WTC11 (cell line): ENCODE measurements at regions not wholly inside any gene's neighbourhood (a gene's known extent, or its start where the extent isn't known, plus 50 kb on each side); places are given as distances from the start of the nearest gene placed in this dataset.
"Not testable (repeated sequence)": the region's sequence is repeated elsewhere in the genome, so short reads cannot be mapped to it uniquely, and the experiment has no call there.

Experiments
- ATAC-seq: fragments of 200-7000 bp; cut with Tn5 transposase; 2 replicates; pipeline ENCODE4 v1.10.0; 2021; ENCODE audit warnings: mild to moderate bottlenecking, moderate library complexity
- CTCF ChIA-PET: fragments of 300-600 bp; sonication (Branson Sonifier 250); formaldehyde crosslinking; loops from one replicate; lab custom pipeline; 2021; ENCODE audit warnings: antibody characterized with exemption; lab: Charles Lee
- POLR2A ChIA-PET: fragments of 350-600 bp; sonication (Branson Sonifier 250); formaldehyde crosslinking; loops from one replicate; lab custom pipeline; 2021; ENCODE audit warnings: antibody characterized with exemption; lab: Charles Lee
- DNase-seq: peaks from one replicate; pipeline ENCODE4 v3.0.0; 2021; ENCODE audit warnings: low spot score
- H3K27ac Mint-ChIP-seq: 2 replicates; pipeline ENCODE4 v1.8.0; 2021; ENCODE audit warnings: mixed read lengths
- H3K27me3 Mint-ChIP-seq: 2 replicates; pipeline ENCODE4 v1.8.0; 2021; ENCODE audit warnings: low read depth, mild to moderate bottlenecking, moderate library complexity, mixed read lengths
- H3K36me3 Mint-ChIP-seq: 2 replicates; pipeline ENCODE4 v1.8.0; 2021; ENCODE audit warnings: mixed read lengths
- H3K4me1 Mint-ChIP-seq: 2 replicates; pipeline ENCODE4 v1.8.0; 2022; ENCODE audit warnings: mixed read lengths
- H3K4me3 Mint-ChIP-seq: 2 replicates; pipeline ENCODE4 v1.8.0; 2021; ENCODE audit warnings: mild to moderate bottlenecking, moderate library complexity, mixed read lengths
- H3K9me3 Mint-ChIP-seq: 2 replicates; pipeline ENCODE4 v1.8.0; 2021; ENCODE audit warnings: mixed read lengths
- CREB1 ChIP-seq: sonication (generic); formaldehyde crosslinking; IDR thresholded peaks from 2 replicates; pipeline ENCODE4 v1.8.0; 2023; ENCODE audit warnings: mild to moderate bottlenecking, missing genetic modification reagents
- ETV6 ChIP-seq: sonication (generic); formaldehyde crosslinking; IDR thresholded peaks from 2 replicates; pipeline ENCODE4 v1.8.1; 2022; ENCODE audit warnings: mild to moderate bottlenecking, missing genetic modification reagents
- FOXP1 ChIP-seq: sonication (generic); formaldehyde crosslinking; IDR thresholded peaks from 2 replicates; pipeline ENCODE4 v1.8.0; 2022; ENCODE audit warnings: missing genetic modification reagents, mild to moderate bottlenecking, moderate library complexity, borderline replicate concordance
- GABPB1 ChIP-seq: sonication (generic); formaldehyde crosslinking; IDR thresholded peaks from 2 replicates; pipeline ENCODE4 v1.8.1; 2023; ENCODE audit warnings: mild to moderate bottlenecking, missing genetic modification reagents
- GRHL2 ChIP-seq: fragments of 250-450 bp; sonication (Bioruptor Pico); IDR thresholded peaks from 2 replicates; pipeline ENCODE4 v1.8.0; 2022; ENCODE audit warnings: mild to moderate bottlenecking, moderate library complexity; ENCODE audit not compliant: insufficient replicate concordance, severe bottlenecking
- HMGXB4 ChIP-seq: sonication (generic); formaldehyde crosslinking; IDR thresholded peaks from 2 replicates; pipeline ENCODE4 v1.8.1; 2023; ENCODE audit warnings: mild to moderate bottlenecking, moderate library complexity, missing genetic modification reagents
- KAT7 ChIP-seq: sonication (generic); formaldehyde crosslinking; IDR thresholded peaks from 2 replicates; pipeline ENCODE4 v1.8.1; 2023; ENCODE audit warnings: missing genetic modification reagents, mild to moderate bottlenecking, borderline replicate concordance
- MXD4 ChIP-seq: fragments of 250-450 bp; sonication (Bioruptor Pico); IDR thresholded peaks from 2 replicates; pipeline ENCODE4 v1.8.0; 2021; ENCODE audit warnings: mild to moderate bottlenecking, moderate library complexity, borderline replicate concordance
- NFE2L1 ChIP-seq: sonication (generic); formaldehyde crosslinking; IDR thresholded peaks from 2 replicates; pipeline ENCODE4 v1.8.1; 2023; ENCODE audit warnings: missing genetic modification reagents
- NR1H2 ChIP-seq: sonication (generic); formaldehyde crosslinking; IDR thresholded peaks from 2 replicates; pipeline ENCODE4 v1.9.0; 2021; ENCODE audit warnings: mild to moderate bottlenecking, moderate library complexity, missing genetic modification reagents
- NR2C2 ChIP-seq: sonication (generic); formaldehyde crosslinking; IDR thresholded peaks from 2 replicates; pipeline ENCODE4 v1.8.0; 2022; ENCODE audit warnings: mild to moderate bottlenecking, missing genetic modification reagents
- PRDM15 ChIP-seq: sonication (generic); formaldehyde crosslinking; IDR thresholded peaks from 2 replicates; pipeline ENCODE4 v1.8.0; 2022; ENCODE audit warnings: missing genetic modification reagents
- SMAD3 ChIP-seq: sonication (generic); formaldehyde crosslinking; IDR thresholded peaks from 2 replicates; pipeline ENCODE4 v1.8.0; 2022; ENCODE audit warnings: missing genetic modification reagents, mild to moderate bottlenecking, borderline replicate concordance
- ZMAT4 ChIP-seq: fragments of 250-450 bp; sonication (Bioruptor Pico); IDR thresholded peaks from 2 replicates; pipeline ENCODE4 v1.9.0; 2021; ENCODE audit warnings: mild to moderate bottlenecking
- ZNF121 ChIP-seq: sonication (generic); formaldehyde crosslinking; IDR thresholded peaks from 2 replicates; pipeline ENCODE4 v1.8.0; 2023; ENCODE audit warnings: missing genetic modification reagents
- ZNF317 ChIP-seq: sonication (generic); formaldehyde crosslinking; IDR thresholded peaks from 2 replicates; pipeline ENCODE4 v1.8.1; 2023; ENCODE audit warnings: low read depth, mild to moderate bottlenecking, moderate library complexity, missing genetic modification reagents, borderline replicate concordance
- ZNF416 ChIP-seq: fragments of 250-450 bp; sonication (Bioruptor Pico); IDR thresholded peaks from 2 replicates; pipeline ENCODE4 v1.9.0; 2021; ENCODE audit warnings: mild to moderate bottlenecking, inconsistent platforms
- TF ChIP-seq, protein P1 (sequence below): sonication (generic); formaldehyde crosslinking; IDR thresholded peaks from 2 replicates; pipeline ENCODE4 v1.8.0; 2023; ENCODE audit warnings: missing genetic modification reagents, mild to moderate bottlenecking, borderline replicate concordance
- TF ChIP-seq, protein P2 (sequence below): sonication (generic); formaldehyde crosslinking; IDR thresholded peaks from 2 replicates; pipeline ENCODE4 v1.8.0; 2023; ENCODE audit warnings: mild to moderate bottlenecking, missing genetic modification reagents

- peaks cover 5% of the 10 kb centered on the region for H3K9me3 Mint-ChIP-seq
- POLR2A ChIA-PET: no interaction called here
- no peak for ATAC-seq
- H3K27ac Mint-ChIP-seq: no peak overlapping the region
- H3K4me3 Mint-ChIP-seq: no peak overlapping the region
- H3K4me1 Mint-ChIP-seq: peaks cover 5% of the 10 kb centered on the region
- CTCF ChIA-PET: interaction anchor here (1.0 kb wide), 1 partner anchor 51 kb away, joined by 5 read pairs; no protein-coding TSS in a partner anchor
- no peak for DNase-seq
- H3K27me3 Mint-ChIP-seq: peaks cover 19% of the 10 kb centered on the region
- no peaks in the 10 kb centered on the region for H3K36me3 Mint-ChIP-seq
- no peak for TF ChIP-seq SMAD3 (CRISPR knock-in tag)
- TF ChIP-seq ZNF416 (CRISPR knock-in tag): no peak
- no peak for TF ChIP-seq NR2C2
- no peak for TF ChIP-seq PRDM15
- TF ChIP-seq ETV6 (CRISPR knock-in tag): no peak
- TF ChIP-seq ZMAT4: no peak
- TF ChIP-seq CREB1: no peak
- TF ChIP-seq NR1H2 (CRISPR knock-in tag): no peak
These were observed 272.8 kb downstream of the OLFM4 start for GRCh38 chr13:53301449-53301848.

- H3K36me3 Mint-ChIP-seq, H3K27ac Mint-ChIP-seq, H3K9me3 Mint-ChIP-seq, POLR2A ChIA-PET, H3K4me3 Mint-ChIP-seq, DNase-seq, CTCF ChIA-PET: not testable (repeated sequence)
- peak; percentile 44; the same call in 1 of the 2 replicates for ATAC-seq
- H3K27me3 Mint-ChIP-seq: peaks cover 51% of the 10 kb centered on the region
- peaks cover 12% of the 10 kb centered on the region for H3K4me1 Mint-ChIP-seq
These were observed 276.8 kb downstream of the OLFM4 start for GRCh38 chr13:53305419-53305818.

DNA sequence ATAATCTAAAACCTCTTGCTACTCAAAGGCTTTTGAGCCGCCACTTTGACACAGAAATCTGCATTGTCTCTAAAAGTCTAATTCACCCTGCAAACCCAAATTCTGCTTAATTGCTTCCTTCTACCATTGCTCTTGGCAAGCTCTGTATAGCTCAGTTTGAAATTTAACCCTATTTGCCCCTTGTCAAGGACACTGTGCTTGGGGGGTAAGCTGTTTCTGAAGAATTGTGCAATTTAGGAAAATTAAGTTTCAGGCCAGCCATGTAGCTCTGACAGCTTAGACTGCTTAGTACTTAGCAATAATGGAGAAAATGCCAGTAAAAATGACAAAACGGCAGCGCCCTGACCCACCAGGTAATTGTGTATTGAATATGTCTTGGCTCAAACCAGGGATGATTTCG is 282.2 kb downstream of the OLFM4 start:
- ChIA-PET CTCF (interaction anchor here (1.2 to 2.3 kb wide), 4 partner anchors 16 to 95 kb away, joined by 4 to 10 read pairs (median 7); no protein-coding TSS in a partner anchor), POLR2A (no interaction called here)
- no peaks in the 10 kb centered on the region; the same call in 1 of the 2 replicates for H3K9me3 Mint-ChIP-seq
- peaks cover 26% of the 10 kb centered on the region for H3K4me1 Mint-ChIP-seq
- ATAC-seq (no peak), DNase-seq (no peak)
- H3K27me3 Mint-ChIP-seq: peaks cover 76% of the 10 kb centered on the region
- no peak overlapping the region for H3K27ac Mint-ChIP-seq
- H3K4me3 Mint-ChIP-seq: no peak overlapping the region
- no peaks in the 10 kb centered on the region for H3K36me3 Mint-ChIP-seq
- TF ChIP-seq ZNF317 (CRISPR knock-in tag) (no peak), GABPB1 (no peak), ZNF121 (CRISPR knock-in tag) (no peak), NFE2L1 (no peak), GRHL2 (CRISPR knock-in tag) (no peak), MXD4 (CRISPR knock-in tag) (no peak), FOXP1 (no peak), KAT7 (CRISPR knock-in tag) (no peak), NR2C2 (no peak), HMGXB4 (CRISPR knock-in tag) (no peak)
- TF ChIP-seq, protein P1, sequence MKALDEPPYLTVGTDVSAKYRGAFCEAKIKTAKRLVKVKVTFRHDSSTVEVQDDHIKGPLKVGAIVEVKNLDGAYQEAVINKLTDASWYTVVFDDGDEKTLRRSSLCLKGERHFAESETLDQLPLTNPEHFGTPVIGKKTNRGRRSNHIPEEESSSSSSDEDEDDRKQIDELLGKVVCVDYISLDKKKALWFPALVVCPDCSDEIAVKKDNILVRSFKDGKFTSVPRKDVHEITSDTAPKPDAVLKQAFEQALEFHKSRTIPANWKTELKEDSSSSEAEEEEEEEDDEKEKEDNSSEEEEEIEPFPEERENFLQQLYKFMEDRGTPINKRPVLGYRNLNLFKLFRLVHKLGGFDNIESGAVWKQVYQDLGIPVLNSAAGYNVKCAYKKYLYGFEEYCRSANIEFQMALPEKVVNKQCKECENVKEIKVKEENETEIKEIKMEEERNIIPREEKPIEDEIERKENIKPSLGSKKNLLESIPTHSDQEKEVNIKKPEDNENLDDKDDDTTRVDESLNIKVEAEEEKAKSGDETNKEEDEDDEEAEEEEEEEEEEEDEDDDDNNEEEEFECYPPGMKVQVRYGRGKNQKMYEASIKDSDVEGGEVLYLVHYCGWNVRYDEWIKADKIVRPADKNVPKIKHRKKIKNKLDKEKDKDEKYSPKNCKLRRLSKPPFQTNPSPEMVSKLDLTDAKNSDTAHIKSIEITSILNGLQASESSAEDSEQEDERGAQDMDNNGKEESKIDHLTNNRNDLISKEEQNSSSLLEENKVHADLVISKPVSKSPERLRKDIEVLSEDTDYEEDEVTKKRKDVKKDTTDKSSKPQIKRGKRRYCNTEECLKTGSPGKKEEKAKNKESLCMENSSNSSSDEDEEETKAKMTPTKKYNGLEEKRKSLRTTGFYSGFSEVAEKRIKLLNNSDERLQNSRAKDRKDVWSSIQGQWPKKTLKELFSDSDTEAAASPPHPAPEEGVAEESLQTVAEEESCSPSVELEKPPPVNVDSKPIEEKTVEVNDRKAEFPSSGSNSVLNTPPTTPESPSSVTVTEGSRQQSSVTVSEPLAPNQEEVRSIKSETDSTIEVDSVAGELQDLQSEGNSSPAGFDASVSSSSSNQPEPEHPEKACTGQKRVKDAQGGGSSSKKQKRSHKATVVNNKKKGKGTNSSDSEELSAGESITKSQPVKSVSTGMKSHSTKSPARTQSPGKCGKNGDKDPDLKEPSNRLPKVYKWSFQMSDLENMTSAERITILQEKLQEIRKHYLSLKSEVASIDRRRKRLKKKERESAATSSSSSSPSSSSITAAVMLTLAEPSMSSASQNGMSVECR (CRISPR knock-in tag): no peak
- TF ChIP-seq, protein P2, sequence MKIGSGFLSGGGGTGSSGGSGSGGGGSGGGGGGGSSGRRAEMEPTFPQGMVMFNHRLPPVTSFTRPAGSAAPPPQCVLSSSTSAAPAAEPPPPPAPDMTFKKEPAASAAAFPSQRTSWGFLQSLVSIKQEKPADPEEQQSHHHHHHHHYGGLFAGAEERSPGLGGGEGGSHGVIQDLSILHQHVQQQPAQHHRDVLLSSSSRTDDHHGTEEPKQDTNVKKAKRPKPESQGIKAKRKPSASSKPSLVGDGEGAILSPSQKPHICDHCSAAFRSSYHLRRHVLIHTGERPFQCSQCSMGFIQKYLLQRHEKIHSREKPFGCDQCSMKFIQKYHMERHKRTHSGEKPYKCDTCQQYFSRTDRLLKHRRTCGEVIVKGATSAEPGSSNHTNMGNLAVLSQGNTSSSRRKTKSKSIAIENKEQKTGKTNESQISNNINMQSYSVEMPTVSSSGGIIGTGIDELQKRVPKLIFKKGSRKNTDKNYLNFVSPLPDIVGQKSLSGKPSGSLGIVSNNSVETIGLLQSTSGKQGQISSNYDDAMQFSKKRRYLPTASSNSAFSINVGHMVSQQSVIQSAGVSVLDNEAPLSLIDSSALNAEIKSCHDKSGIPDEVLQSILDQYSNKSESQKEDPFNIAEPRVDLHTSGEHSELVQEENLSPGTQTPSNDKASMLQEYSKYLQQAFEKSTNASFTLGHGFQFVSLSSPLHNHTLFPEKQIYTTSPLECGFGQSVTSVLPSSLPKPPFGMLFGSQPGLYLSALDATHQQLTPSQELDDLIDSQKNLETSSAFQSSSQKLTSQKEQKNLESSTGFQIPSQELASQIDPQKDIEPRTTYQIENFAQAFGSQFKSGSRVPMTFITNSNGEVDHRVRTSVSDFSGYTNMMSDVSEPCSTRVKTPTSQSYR (CRISPR knock-in tag): no peak
